Muscle of leg (tissue), 3 donors: ENCODE measurements at regions not wholly inside any gene's neighbourhood (a gene's known extent, or its start where the extent isn't known, plus 50 kb on each side); places are given as distances from the start of the nearest gene placed in this dataset.
"Not testable (repeated sequence)": the region's sequence is repeated elsewhere in the genome, so short reads cannot be mapped to it uniquely, and the experiment has no call there.

Source experiments
- DNase-seq: peaks from one replicate; pipeline ENCODE4 v3.0.0; 2013
- H3K27ac ChIP-seq: one replicate; pipeline ENCODE4 v1.5.1; 2013; ENCODE audit warnings: mild to moderate bottlenecking, low read length, control low read depth
- H3K27me3 ChIP-seq: one replicate; pipeline ENCODE4 v1.6.1; 2013; ENCODE audit warnings: low read length; ENCODE audit not compliant: control insufficient read depth, insufficient read depth
- H3K36me3 ChIP-seq: one replicate; pipeline ENCODE4 v1.6.1; 2013; ENCODE audit warnings: low read length; ENCODE audit not compliant: control insufficient read depth, insufficient read depth
- H3K4me1 ChIP-seq: one replicate; pipeline ENCODE4 v1.6.1; 2013; ENCODE audit warnings: low read length; ENCODE audit not compliant: control insufficient read depth, insufficient read depth
- H3K4me3 ChIP-seq: one replicate; pipeline ENCODE4 v1.5.1; 2013; ENCODE audit warnings: low read length, control low read depth
- H3K9me3 ChIP-seq: replicated peaks from 2 replicates; pipeline ENCODE4 v1.6.1; 2013; ENCODE audit warnings: low read depth, low read length; ENCODE audit not compliant: control insufficient read depth
- WGBS: methylation state at CpG from one replicate; pipeline ENCODE4 v1.1.5; 2013; ENCODE audit warnings: missing lambda C conversion rate; ENCODE audit not compliant: insufficient coverage; 5-methylcytosine and 5-hydroxymethylcytosine counted together

- 44% methylated on average over 1 of the region's 2 CpGs for WGBS
- Histone ChIP-seq H3K9me3 (no peaks in the 10 kb centered on the region), H3K4me1 (no peaks in the 10 kb centered on the region), H3K36me3 (no peaks in the 10 kb centered on the region), H3K27ac (no peak overlapping the region), H3K4me3 (no peak overlapping the region), H3K27me3 (no peaks in the 10 kb centered on the region)
- DNase-seq: no peak
These were observed 368.6 kb downstream of the PTPRC start for GRCh38 chr1:199007423-199007822.

DNA sequence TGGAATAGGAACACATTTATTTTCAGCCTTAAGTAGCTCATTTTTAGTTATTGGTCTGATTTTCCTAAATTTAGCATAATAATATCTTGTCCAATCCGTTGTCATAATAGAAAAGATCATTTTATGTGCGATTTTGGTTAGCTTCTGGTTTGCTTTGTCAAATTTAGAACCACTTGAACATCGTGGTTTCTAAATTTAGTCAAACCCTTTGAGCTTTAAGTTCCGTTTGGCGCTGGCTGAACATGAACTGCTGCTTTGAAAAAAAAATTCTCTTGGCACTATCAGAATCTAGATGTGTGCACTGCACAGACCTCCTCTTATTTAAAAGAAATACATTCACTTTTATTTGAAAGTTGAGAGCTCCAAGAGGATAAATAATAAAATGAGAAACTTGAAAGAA is 370.6 kb downstream of the PTPRC start:
- Histone ChIP-seq H3K27ac (no peak overlapping the region), H3K9me3 (no peaks in the 10 kb centered on the region), H3K27me3 (no peaks in the 10 kb centered on the region), H3K4me3 (no peak overlapping the region), H3K36me3 (no peaks in the 10 kb centered on the region), H3K4me1 (no peaks in the 10 kb centered on the region)
- DNase-seq: peak; percentile 70
- WGBS: no CpG with 5 or more reads among the region's 5 CpGs

- Histone ChIP-seq H3K4me1 (no peaks in the 10 kb centered on the region), H3K4me3 (no peak overlapping the region), H3K36me3 (no peaks in the 10 kb centered on the region), H3K9me3 (no peaks in the 10 kb centered on the region), H3K27ac (no peak overlapping the region), H3K27me3 (no peaks in the 10 kb centered on the region)
- WGBS: 60% methylated on average over 1 of the region's 4 CpGs
- DNase-seq: no peak
These were observed 371.7 kb downstream of the PTPRC start for GRCh38 chr1:199010492-199010891.

DNA sequence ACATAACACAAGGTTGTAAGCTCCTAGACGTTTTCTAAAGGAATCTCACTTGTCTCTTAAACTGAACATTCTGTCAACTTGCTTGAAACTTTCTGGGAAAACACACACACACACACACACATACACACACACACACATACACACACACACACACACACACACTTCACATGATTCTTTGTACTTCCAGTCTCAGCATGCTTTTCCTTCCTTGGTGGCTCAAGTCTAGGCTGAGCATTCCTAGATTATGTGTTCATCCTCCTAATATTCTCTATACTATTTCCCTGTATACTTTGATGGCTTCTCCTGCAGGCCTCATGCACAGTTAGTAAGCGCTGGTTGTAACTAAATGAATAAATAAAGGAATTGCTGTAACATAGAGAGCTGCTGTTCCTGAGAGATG is 372.1 kb downstream of the PTPRC start:
- 29% methylated on average over 1 of the region's 2 CpGs for WGBS

DNA sequence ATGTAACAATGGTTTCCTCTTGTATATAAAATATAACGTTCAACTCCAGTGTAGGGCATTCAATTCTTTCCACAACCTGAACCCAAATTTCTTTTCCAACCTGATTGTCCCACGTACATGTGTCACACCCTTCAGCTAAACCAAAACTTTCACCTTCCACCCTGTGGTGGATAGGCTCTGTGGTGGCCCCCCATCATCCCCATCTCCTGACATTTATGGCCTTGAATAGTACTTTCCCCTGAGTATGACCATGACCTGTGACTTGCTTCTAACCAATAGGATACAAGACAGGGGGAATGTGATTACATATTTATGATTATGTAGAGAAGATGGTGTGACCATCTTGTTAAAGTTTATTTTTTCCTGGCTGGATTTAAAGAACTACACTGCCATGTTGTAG is 377.0 kb downstream of the PTPRC start:
- Histone ChIP-seq H3K27me3 (no peaks in the 10 kb centered on the region), H3K9me3 (no peaks in the 10 kb centered on the region), H3K4me3 (no peak overlapping the region), H3K4me1 (no peaks in the 10 kb centered on the region), H3K36me3 (no peaks in the 10 kb centered on the region), H3K27ac (no peak overlapping the region)
- no peak for DNase-seq
- no CpG with 5 or more reads among the region's 2 CpGs for WGBS

More for the DNA sequence above, 372.1 kb downstream of the PTPRC start:
- Histone ChIP-seq H3K9me3 (no peaks in the 10 kb centered on the region), H3K27me3 (no peaks in the 10 kb centered on the region), H3K36me3 (no peaks in the 10 kb centered on the region), H3K27ac (no peak overlapping the region), H3K4me3 (no peak overlapping the region), H3K4me1 (no peaks in the 10 kb centered on the region)
- no peak for DNase-seq

DNA sequence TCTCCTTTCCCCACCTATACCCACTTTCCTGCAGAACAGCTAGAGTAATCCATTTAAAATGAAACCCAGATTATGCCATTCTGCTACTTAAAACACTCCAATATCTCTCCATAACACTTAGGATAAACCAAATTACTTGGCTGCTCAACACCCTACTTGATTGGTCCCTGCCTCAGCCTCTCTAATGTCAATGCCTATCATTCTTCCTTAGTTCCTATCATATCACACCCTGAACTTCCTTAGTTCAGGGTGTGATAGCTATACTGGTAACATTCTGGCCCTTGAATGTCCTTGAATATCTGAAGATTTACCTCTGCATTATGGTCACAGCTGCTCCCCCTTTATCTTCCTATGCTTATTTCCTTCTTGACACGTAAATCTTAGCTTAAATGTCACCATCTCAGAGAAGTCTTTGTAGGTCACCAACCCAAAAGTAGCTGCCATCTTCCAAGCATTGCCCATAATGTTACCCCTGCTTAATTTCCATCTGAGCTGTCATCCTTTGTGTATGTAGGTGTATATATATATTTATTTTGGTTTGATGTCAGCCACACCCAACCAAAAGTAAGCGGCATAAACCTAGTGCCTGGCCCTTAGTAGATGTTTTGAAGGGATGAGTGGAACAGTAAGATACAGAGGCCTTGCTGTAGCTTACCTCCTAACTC is 379.8 kb downstream of the PTPRC start:
- WGBS: no CpG with 5 or more reads among the region's 2 CpGs
- Histone ChIP-seq H3K36me3 (no peaks in the 10 kb centered on the region), H3K4me1 (no peaks in the 10 kb centered on the region)

DNA sequence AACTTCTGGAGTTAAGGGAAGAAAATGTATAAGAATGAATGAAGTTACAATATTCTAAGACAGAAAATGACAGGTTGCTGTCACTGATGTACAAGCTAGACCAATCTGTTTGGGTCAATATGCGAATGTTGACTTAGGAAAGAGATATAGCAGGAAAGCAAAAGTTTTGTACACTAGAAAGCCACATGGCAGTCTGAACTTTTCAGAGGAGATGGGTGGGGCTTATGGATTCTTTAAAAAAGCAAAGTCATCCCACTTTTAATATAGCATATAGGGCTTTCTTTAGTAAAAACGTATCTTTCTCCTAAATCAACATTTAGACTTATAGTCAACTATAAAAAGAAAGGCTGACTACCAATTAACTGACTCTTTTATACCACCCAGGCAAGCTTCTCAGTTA is 381.2 kb downstream of the PTPRC start:
- H3K4me3 ChIP-seq: no peak overlapping the region
- no peaks in the 10 kb centered on the region for H3K9me3 ChIP-seq
- DNase-seq: no peak
- H3K27me3 ChIP-seq: no peaks in the 10 kb centered on the region
- no CpG with 5 or more reads among the region's 2 CpGs for WGBS
- H3K27ac ChIP-seq: no peak overlapping the region
- no peaks in the 10 kb centered on the region for H3K4me1 ChIP-seq
- no peaks in the 10 kb centered on the region for H3K36me3 ChIP-seq

More for the DNA sequence above, 379.8 kb downstream of the PTPRC start:
- Histone ChIP-seq H3K4me3 (no peak overlapping the region), H3K27me3 (no peaks in the 10 kb centered on the region), H3K9me3 (no peaks in the 10 kb centered on the region), H3K27ac (no peak overlapping the region)
- no peak for DNase-seq

- Histone ChIP-seq H3K4me1 (no peaks in the 10 kb centered on the region), H3K9me3 (no peaks in the 10 kb centered on the region), H3K36me3 (no peaks in the 10 kb centered on the region), H3K4me3 (no peak overlapping the region), H3K27ac (no peak overlapping the region), H3K27me3 (no peaks in the 10 kb centered on the region)
- no CpG with 5 or more reads among the region's 3 CpGs for WGBS
- DNase-seq: no peak
These were observed 382.1 kb downstream of the PTPRC start for GRCh38 chr1:199020904-199021303.

DNA sequence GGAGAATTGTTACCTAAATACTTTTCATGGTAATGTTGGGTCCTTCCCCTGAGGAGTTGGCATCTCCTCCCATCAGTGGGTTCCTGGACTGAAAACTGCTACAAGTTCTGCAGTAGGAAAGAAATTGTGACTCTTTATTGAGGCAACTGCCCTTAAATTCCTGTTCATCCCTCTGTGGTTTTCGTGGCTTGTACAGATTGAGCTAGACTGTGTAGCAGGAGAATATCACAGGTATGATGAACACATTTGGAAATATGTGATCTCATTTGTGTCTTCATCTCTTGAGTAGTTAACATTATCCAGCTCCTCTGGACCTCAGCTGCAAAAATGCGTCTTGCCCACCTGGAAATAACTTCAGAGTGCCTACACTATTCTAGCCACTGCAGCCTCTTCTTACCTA is 390.6 kb downstream of the PTPRC start:
- DNase-seq: no peak
- Histone ChIP-seq H3K9me3 (peaks cover 3% of the 10 kb centered on the region), H3K27me3 (no peaks in the 10 kb centered on the region), H3K36me3 (no peaks in the 10 kb centered on the region), H3K4me1 (no peaks in the 10 kb centered on the region), H3K4me3 (no peak overlapping the region), H3K27ac (no peak overlapping the region)
- WGBS: 40% methylated on average over 1 of the region's 2 CpGs

- H3K27ac ChIP-seq: no peak overlapping the region
- H3K9me3 ChIP-seq: peaks cover 3% of the 10 kb centered on the region
- H3K4me1 ChIP-seq: no peaks in the 10 kb centered on the region
- WGBS: no CpG with 5 or more reads among the region's 2 CpGs
- H3K4me3 ChIP-seq: no peak overlapping the region
- H3K27me3 ChIP-seq: no peaks in the 10 kb centered on the region
- no peak for DNase-seq
- no peaks in the 10 kb centered on the region for H3K36me3 ChIP-seq
These were observed 391.0 kb downstream of the PTPRC start for GRCh38 chr1:199029855-199030254.

GRCh38 chr1:199030541-199030940 is 391.7 kb downstream of the PTPRC start:
- H3K4me3 ChIP-seq, H3K36me3 ChIP-seq, H3K27ac ChIP-seq, H3K9me3 ChIP-seq, H3K4me1 ChIP-seq, DNase-seq, H3K27me3 ChIP-seq: not testable (repeated sequence)
- no CpG with 5 or more reads among the region's 2 CpGs for WGBS
